HFFc6 (cell line): ENCODE measurements at regions not wholly inside any gene's neighbourhood (a gene's known extent, or its start where the extent isn't known, plus 50 kb on each side); places are given as distances from the start of the nearest gene placed in this dataset.
"Not testable (repeated sequence)": the region's sequence is repeated elsewhere in the genome, so short reads cannot be mapped to it uniquely, and the experiment has no call there.

ENCODE experiments used
- DNase-seq: peaks from one replicate; pipeline ENCODE4 v3.0.0-alpha.2; 2018
- H3K27ac Mint-ChIP-seq: 2 replicates; pipeline ENCODE4 v1.8.0; 2020; ENCODE audit warnings: mild to moderate bottlenecking, mixed read lengths
- H3K27me3 Mint-ChIP-seq: 2 replicates; pipeline ENCODE4 v1.8.0; 2021; ENCODE audit warnings: mild to moderate bottlenecking, moderate library complexity, mixed read lengths; ENCODE audit not compliant: insufficient read depth
- H3K36me3 Mint-ChIP-seq: 2 replicates; pipeline ENCODE4 v1.8.0; 2021; ENCODE audit warnings: low read depth, mixed read lengths
- H3K4me1 Mint-ChIP-seq: 2 replicates; pipeline ENCODE4 v1.8.0; 2020; ENCODE audit warnings: low read depth, mixed read lengths
- H3K4me3 Mint-ChIP-seq: 2 replicates; pipeline ENCODE4 v1.8.0; 2020; ENCODE audit warnings: mild to moderate bottlenecking, moderate library complexity, mixed read lengths
- H3K9me3 Mint-ChIP-seq: 2 replicates; pipeline ENCODE4 v1.8.0; 2020; ENCODE audit warnings: mild to moderate bottlenecking, mixed read lengths
- CTCF ChIP-seq: fragments of 200-600 bp; sonication (generic); IDR thresholded peaks from 2 replicates; pipeline ENCODE4 v1.5.0; 2021; ENCODE audit warnings: antibody characterized with exemption, mild to moderate bottlenecking

- Mint-ChIP-seq H3K4me1 (no peaks in the 10 kb centered on the region), H3K4me3 (no peak overlapping the region), H3K36me3 (0 out of 2 replicates have a peak, but pooled peaks cover 6% of the 10 kb centered on the region), H3K27me3 (peaks cover 2% of the 10 kb centered on the region; the same call in 1 of the 2 replicates), H3K9me3 (peaks cover 9% of the 10 kb centered on the region), H3K27ac (no peak overlapping the region)
- peak; percentile 1 for DNase-seq
- TF ChIP-seq CTCF, result peak; percentile 33; the same call in 1 of the 2 replicates
These were observed 55.1 kb downstream of the RBMXL2 start for GRCh38 chr11:7143908-7144307.

GRCh38 chr11:7150104-7150503 is 61.3 kb downstream of the RBMXL2 start:
- not testable (repeated sequence) for H3K27ac Mint-ChIP-seq, H3K4me1 Mint-ChIP-seq, H3K4me3 Mint-ChIP-seq, H3K27me3 Mint-ChIP-seq, H3K36me3 Mint-ChIP-seq, DNase-seq
- H3K9me3 Mint-ChIP-seq, result peaks cover 20% of the 10 kb centered on the region

GRCh38 chr11:7154881-7155361 is 66.1 kb downstream of the RBMXL2 start:
- Mint-ChIP-seq H3K9me3 (peaks cover 6% of the 10 kb centered on the region), H3K27me3 (no peaks in the 10 kb centered on the region; the same call in none of the 2 replicates), H3K4me3 (no peak overlapping the region), H3K36me3 (no peaks in the 10 kb centered on the region), H3K27ac (no peak overlapping the region), H3K4me1 (no peaks in the 10 kb centered on the region)
- TF ChIP-seq CTCF, result no peak
- DNase-seq, result no peak

GRCh38 chr11:7160814-7161489 is 72.2 kb downstream of the RBMXL2 start:
- Mint-ChIP-seq H3K27ac (no peak overlapping the region), H3K36me3 (no peaks in the 10 kb centered on the region), H3K4me1 (no peaks in the 10 kb centered on the region), H3K4me3 (no peak overlapping the region), H3K9me3 (peaks cover 8% of the 10 kb centered on the region), H3K27me3 (no peaks in the 10 kb centered on the region; the same call in 1 of the 2 replicates)
- DNase-seq, result no peak
- no peak for TF ChIP-seq CTCF

- no peak for DNase-seq
These were observed 77.1 kb downstream of the RBMXL2 start for GRCh38 chr11:7165911-7166310.

More at GRCh38 chr11:7165911-7166310, 77.1 kb downstream of the RBMXL2 start:
- Mint-ChIP-seq H3K27ac (no peak overlapping the region), H3K9me3 (no peaks in the 10 kb centered on the region), H3K27me3 (no peaks in the 10 kb centered on the region), H3K4me3 (no peak overlapping the region), H3K4me1 (no peaks in the 10 kb centered on the region), H3K36me3 (no peaks in the 10 kb centered on the region)
- no peak for TF ChIP-seq CTCF
